ENCODE measurements at regions not wholly inside any gene's neighbourhood (a gene's known extent, or its start where the extent isn't known, plus 50 kb on each side); places are given as distances from the start of the nearest gene placed in this dataset.

GRCh38 chr11:10641912-10642697 lies 51.5 kb downstream of the IRAG1 start:
- H3K36me3 ChIP-seq (ENCODE audit: insufficient read depth, low read length) = no peaks in the 10 kb centered on the region
- H3K9ac ChIP-seq (ENCODE audit: insufficient read length) = no peak overlapping the region
- H3K9me3 ChIP-seq (ENCODE audit: low read depth, low read length) = no peaks in the 10 kb centered on the region
- DNase-seq (ENCODE audit: low read depth, low spot score) = no peak
- TF ChIP-seq FOXP2 (optimal IDR thresholded peaks at IDR 0.05; ENCODE audit: control extremely low read depth, extremely low read length, insufficient read depth) (no peak), POLR2AphosphoS5 (IDR thresholded peaks at IDR 0.05; ENCODE audit: borderline replicate concordance, low read depth, low read length) (no peak), EZH2 (IDR thresholded peaks at IDR 0.05) (no peak)
- H3K27ac ChIP-seq = no peak overlapping the region
- H3K4me3 ChIP-seq = no peak overlapping the region

- H3K9me3 ChIP-seq (ENCODE audit: low read depth, low read length) = no peaks in the 10 kb centered on the region
- no peak overlapping the region for H3K27ac ChIP-seq
- no peak overlapping the region for H3K4me3 ChIP-seq
- DNase-seq (ENCODE audit: low read depth, low spot score) = no peak
- no peak for TF ChIP-seq POLR2AphosphoS5 (IDR thresholded peaks at IDR 0.05; ENCODE audit: borderline replicate concordance, low read depth, low read length)
- no peak for TF ChIP-seq EZH2 (IDR thresholded peaks at IDR 0.05)
- TF ChIP-seq FOXP2 (optimal IDR thresholded peaks at IDR 0.05; ENCODE audit: control extremely low read depth, extremely low read length, insufficient read depth) = no peak
- H3K9ac ChIP-seq (ENCODE audit: insufficient read length) = no peak overlapping the region
- no peaks in the 10 kb centered on the region for H3K36me3 ChIP-seq (ENCODE audit: insufficient read depth, low read length)
Observed at GRCh38 chr11:10641177-10641911, 52.2 kb downstream of the IRAG1 start.

GRCh38 chr11:10640308-10640707 lies 53.2 kb downstream of the IRAG1 start:
- Histone ChIP-seq H3K9me3 (ENCODE audit: low read depth, low read length) (no peaks in the 10 kb centered on the region), H3K36me3 (ENCODE audit: insufficient read depth, low read length) (no peaks in the 10 kb centered on the region), H3K27ac (no peak overlapping the region), H3K9ac (ENCODE audit: insufficient read length) (no peak overlapping the region), H3K4me3 (no peak overlapping the region)
- no peak for DNase-seq (ENCODE audit: low read depth, low spot score)
- no peak for TF ChIP-seq POLR2AphosphoS5 (IDR thresholded peaks at IDR 0.05; ENCODE audit: borderline replicate concordance, low read depth, low read length)
- no peak for TF ChIP-seq FOXP2 (optimal IDR thresholded peaks at IDR 0.05; ENCODE audit: control extremely low read depth, extremely low read length, insufficient read depth)
- no peak for TF ChIP-seq EZH2 (IDR thresholded peaks at IDR 0.05)

- H3K9ac ChIP-seq (ENCODE audit: insufficient read length) = no peak overlapping the region
- no peak for TF ChIP-seq POLR2AphosphoS5 (IDR thresholded peaks at IDR 0.05; ENCODE audit: borderline replicate concordance, low read depth, low read length)
- TF ChIP-seq EZH2 (IDR thresholded peaks at IDR 0.05) = no peak
Observed at GRCh38 chr11:10639350-10639749, 54.2 kb downstream of the IRAG1 start.

GRCh38 chr11:10638316-10638925 lies 55.1 kb downstream of the IRAG1 start:
- no peak overlapping the region for H3K27ac ChIP-seq
- no peak overlapping the region for H3K9ac ChIP-seq (ENCODE audit: insufficient read length)
- TF ChIP-seq FOXP2 (optimal IDR thresholded peaks at IDR 0.05; ENCODE audit: control extremely low read depth, extremely low read length, insufficient read depth) = no peak
- H3K4me3 ChIP-seq = no peak overlapping the region
- no peaks in the 10 kb centered on the region for H3K36me3 ChIP-seq (ENCODE audit: insufficient read depth, low read length)
- H3K9me3 ChIP-seq (ENCODE audit: low read depth, low read length) = no peaks in the 10 kb centered on the region
- DNase-seq (ENCODE audit: low read depth, low spot score) = no peak

More at GRCh38 chr11:10639350-10639749, 54.2 kb downstream of the IRAG1 start:
- no peaks in the 10 kb centered on the region for H3K9me3 ChIP-seq (ENCODE audit: low read depth, low read length)
- no peak overlapping the region for H3K27ac ChIP-seq
- H3K4me3 ChIP-seq = no peak overlapping the region
- no peak for DNase-seq (ENCODE audit: low read depth, low spot score)
- no peaks in the 10 kb centered on the region for H3K36me3 ChIP-seq (ENCODE audit: insufficient read depth, low read length)

- no peaks in the 10 kb centered on the region for H3K9me3 ChIP-seq (ENCODE audit: low read depth, low read length)
- no peaks in the 10 kb centered on the region for H3K36me3 ChIP-seq (ENCODE audit: insufficient read depth, low read length)
- TF ChIP-seq EZH2 (IDR thresholded peaks at IDR 0.05) = no peak
- TF ChIP-seq FOXP2 (optimal IDR thresholded peaks at IDR 0.05; ENCODE audit: control extremely low read depth, extremely low read length, insufficient read depth) = no peak
- no peak for TF ChIP-seq POLR2AphosphoS5 (IDR thresholded peaks at IDR 0.05; ENCODE audit: borderline replicate concordance, low read depth, low read length)
- H3K4me3 ChIP-seq = no peak overlapping the region
- DNase-seq (ENCODE audit: low read depth, low spot score) = no peak
- H3K27ac ChIP-seq = no peak overlapping the region
- no peak overlapping the region for H3K9ac ChIP-seq (ENCODE audit: insufficient read length)
Observed at GRCh38 chr11:10637731-10638151, 55.8 kb downstream of the IRAG1 start.

GRCh38 chr11:10634407-10634806 lies 59.1 kb downstream of the IRAG1 start:
- Histone ChIP-seq H3K36me3 (ENCODE audit: insufficient read depth, low read length) (no peaks in the 10 kb centered on the region), H3K9me3 (ENCODE audit: low read depth, low read length) (no peaks in the 10 kb centered on the region), H3K4me3 (no peak overlapping the region), H3K27ac (no peak overlapping the region), H3K9ac (ENCODE audit: insufficient read length) (no peak overlapping the region)
- no peak for TF ChIP-seq FOXP2 (optimal IDR thresholded peaks at IDR 0.05; ENCODE audit: control extremely low read depth, extremely low read length, insufficient read depth)
- no peak for TF ChIP-seq EZH2 (IDR thresholded peaks at IDR 0.05)
- TF ChIP-seq POLR2AphosphoS5 (IDR thresholded peaks at IDR 0.05; ENCODE audit: borderline replicate concordance, low read depth, low read length) = no peak
- DNase-seq (ENCODE audit: low read depth, low spot score) = no peak

GRCh38 chr11:10633261-10633660 lies 60.3 kb downstream of the IRAG1 start:
- no peak overlapping the region for H3K27ac ChIP-seq
- H3K4me3 ChIP-seq = no peak overlapping the region
- TF ChIP-seq EZH2 (IDR thresholded peaks at IDR 0.05) = no peak
- TF ChIP-seq POLR2AphosphoS5 (IDR thresholded peaks at IDR 0.05; ENCODE audit: borderline replicate concordance, low read depth, low read length) = no peak
- no peak for TF ChIP-seq FOXP2 (optimal IDR thresholded peaks at IDR 0.05; ENCODE audit: control extremely low read depth, extremely low read length, insufficient read depth)
- no peak overlapping the region for H3K9ac ChIP-seq (ENCODE audit: insufficient read length)
- H3K9me3 ChIP-seq (ENCODE audit: low read depth, low read length) = no peaks in the 10 kb centered on the region
- H3K36me3 ChIP-seq (ENCODE audit: insufficient read depth, low read length) = no peaks in the 10 kb centered on the region
- no peak for DNase-seq (ENCODE audit: low read depth, low spot score)
